ENCODE measurements at regions not wholly inside any gene's neighbourhood (a gene's known extent, or its start where the extent isn't known, plus 50 kb on each side); places are given as distances from the start of the nearest gene placed in this dataset.

DNA sequence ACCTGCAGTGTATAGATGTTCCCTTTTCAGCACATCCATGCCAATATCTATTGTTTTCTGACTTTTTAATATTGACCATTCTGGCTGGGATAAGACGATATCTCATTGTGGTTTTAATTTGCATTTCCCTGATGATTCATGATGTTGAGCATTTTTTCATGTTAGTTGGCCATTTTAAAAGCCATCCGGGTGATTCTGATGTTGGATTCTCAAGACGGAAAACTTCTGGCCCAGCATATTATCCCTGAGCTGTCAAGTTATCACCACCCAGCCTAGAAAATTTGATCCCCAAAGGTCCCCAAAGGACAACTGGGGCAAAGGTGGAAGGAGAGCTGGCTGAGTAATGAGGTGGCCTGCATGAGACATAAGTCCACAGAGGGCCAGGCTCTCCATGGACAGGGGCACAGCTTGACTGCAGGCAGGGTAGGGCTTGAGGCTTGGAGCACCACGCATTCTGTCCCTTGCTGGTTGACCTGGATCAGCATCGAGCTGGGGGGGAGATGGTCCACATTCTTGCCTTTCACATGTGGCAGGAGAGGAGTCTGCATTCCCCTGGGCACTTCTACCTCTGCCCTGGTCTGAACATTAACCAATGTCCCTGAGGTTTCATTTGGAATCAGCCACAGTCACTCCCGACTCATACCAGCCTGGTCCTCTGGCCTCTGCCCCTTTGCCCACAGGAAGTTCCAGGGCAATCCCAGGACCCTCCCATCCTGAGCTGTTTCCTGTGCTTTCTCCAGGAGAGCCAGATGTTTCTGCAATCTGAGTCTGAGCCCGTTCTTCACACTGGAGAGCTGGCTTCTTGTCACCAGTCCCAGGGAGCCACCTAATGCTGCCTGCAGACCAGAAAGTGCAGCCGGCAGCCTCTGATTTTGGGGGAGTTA, 69.2 kb downstream of the ISG20 start:
- H3K9me3 ChIP-seq = no peaks in the 10 kb centered on the region
- H3K27ac ChIP-seq = no peak overlapping the region
- peaks cover 5% of the 10 kb centered on the region for H3K27me3 ChIP-seq
- TF ChIP-seq EP300 (IDR thresholded peaks at IDR 0.05) = no peak
- TF ChIP-seq POLR2A (IDR thresholded peaks at IDR 0.05) = no peak
- no peak for TF ChIP-seq POLR2AphosphoS5 (IDR thresholded peaks at IDR 0.05)
- TF ChIP-seq, protein P1, sequence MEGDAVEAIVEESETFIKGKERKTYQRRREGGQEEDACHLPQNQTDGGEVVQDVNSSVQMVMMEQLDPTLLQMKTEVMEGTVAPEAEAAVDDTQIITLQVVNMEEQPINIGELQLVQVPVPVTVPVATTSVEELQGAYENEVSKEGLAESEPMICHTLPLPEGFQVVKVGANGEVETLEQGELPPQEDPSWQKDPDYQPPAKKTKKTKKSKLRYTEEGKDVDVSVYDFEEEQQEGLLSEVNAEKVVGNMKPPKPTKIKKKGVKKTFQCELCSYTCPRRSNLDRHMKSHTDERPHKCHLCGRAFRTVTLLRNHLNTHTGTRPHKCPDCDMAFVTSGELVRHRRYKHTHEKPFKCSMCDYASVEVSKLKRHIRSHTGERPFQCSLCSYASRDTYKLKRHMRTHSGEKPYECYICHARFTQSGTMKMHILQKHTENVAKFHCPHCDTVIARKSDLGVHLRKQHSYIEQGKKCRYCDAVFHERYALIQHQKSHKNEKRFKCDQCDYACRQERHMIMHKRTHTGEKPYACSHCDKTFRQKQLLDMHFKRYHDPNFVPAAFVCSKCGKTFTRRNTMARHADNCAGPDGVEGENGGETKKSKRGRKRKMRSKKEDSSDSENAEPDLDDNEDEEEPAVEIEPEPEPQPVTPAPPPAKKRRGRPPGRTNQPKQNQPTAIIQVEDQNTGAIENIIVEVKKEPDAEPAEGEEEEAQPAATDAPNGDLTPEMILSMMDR (IDR thresholded peaks at IDR 0.05) = no peak
- no peaks in the 10 kb centered on the region for H3K36me3 ChIP-seq
- WGBS = 58% methylated on average over 8 of the region's 8 CpGs
- peaks cover 10% of the 10 kb centered on the region for H3K4me1 ChIP-seq
- peak in 1 of 2 donors; percentile 44 for DNase-seq (ENCODE audit: low spot score in 2 of 2)
- H3K4me3 ChIP-seq = no peak overlapping the region

DNA sequence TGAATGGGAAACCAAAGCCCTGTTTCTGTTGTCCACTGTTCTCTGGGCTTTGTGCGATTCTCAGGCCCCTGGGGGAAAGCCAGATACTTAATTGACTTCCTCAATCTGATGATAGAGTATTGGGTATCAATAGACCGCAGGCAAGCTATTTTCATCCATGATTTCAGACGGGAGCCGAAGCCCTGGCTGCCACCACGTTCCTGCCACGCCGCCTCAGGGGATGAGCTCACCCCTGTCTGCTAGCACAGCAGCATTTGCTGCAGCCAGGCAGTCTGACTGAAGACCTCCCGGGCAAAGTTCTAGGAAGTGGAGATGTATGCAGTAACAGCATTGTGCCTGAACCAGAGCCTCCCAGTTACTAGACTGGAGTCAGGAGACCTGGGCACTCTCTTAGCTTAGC, 69.8 kb downstream of the ISG20 start:
- H3K27ac ChIP-seq = no peak overlapping the region
- H3K9me3 ChIP-seq = no peaks in the 10 kb centered on the region
- peaks cover 10% of the 10 kb centered on the region for H3K4me1 ChIP-seq
- no peak overlapping the region for H3K4me3 ChIP-seq
- WGBS = 72% methylated on average over 4 of the region's 8 CpGs
- TF ChIP-seq EP300 (IDR thresholded peaks at IDR 0.05) = no peak
- DNase-seq (ENCODE audit: low spot score in 2 of 2) = no peak
- H3K27me3 ChIP-seq = peaks cover 5% of the 10 kb centered on the region
- no peaks in the 10 kb centered on the region for H3K36me3 ChIP-seq

DNA sequence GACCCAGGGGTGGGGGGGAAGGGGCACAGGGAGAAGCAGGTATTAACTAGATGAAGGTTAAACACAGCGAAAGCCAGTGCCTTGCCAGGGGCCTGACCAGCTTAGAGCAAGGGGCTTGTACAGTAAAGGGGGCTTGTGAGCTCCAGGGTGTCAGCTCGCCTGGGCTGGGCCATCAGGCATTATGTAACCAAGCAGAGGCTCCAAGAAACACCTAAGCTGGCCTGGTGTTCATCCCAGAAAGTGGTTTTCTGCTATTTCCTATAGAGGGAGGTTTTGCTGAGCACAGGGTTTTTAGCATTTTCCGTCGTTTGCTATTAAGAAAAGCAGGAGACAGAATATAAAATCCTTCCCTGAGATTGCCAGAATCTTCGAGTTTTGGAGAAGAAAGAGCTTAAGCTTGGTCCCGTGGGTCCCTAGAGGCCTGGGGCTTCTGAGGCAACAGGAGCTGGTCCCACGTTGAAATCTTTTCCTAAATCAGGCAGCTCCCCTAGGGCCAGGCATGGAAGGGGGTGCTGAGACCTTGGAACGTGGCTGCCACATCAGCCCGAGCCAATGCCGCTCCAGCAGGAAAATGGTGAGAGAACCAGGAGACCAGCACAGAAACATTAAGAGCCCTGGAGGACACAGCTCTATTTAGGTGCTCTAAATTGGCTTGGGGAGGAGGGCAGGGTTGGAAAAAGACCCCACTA, 71.4 kb downstream of the ISG20 start:
- 73% methylated on average over 10 of the region's 10 CpGs for WGBS
- peaks cover 11% of the 10 kb centered on the region for H3K27me3 ChIP-seq
- peak in 1 of 2 donors; percentile 44 for DNase-seq (ENCODE audit: low spot score in 2 of 2)

DNA sequence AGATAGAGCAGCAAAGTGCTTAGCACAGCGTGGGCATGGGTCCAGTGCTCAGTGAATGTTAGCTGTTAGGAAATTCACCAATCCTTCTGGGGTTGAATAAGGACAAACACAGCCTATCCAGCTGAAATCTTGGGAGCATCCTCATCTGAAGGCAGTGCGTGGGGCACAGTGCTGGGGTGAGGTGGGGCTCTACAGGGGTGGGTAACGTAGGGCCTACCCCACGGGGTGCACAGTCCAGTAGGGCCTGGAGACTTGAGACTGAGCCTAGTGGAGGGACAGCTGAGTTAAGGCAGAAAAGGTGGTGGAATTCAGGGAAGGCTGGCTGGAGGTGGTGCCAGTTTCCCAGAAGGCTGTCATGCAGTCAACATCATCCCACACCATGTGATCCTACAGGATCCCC, 73.0 kb downstream of the ISG20 start:
- TF ChIP-seq, protein P1 (IDR thresholded peaks at IDR 0.05) = no peak
- TF ChIP-seq POLR2AphosphoS5 (IDR thresholded peaks at IDR 0.05) (no peak), EP300 (IDR thresholded peaks at IDR 0.05) (no peak), POLR2A (IDR thresholded peaks at IDR 0.05) (no peak)
- Histone ChIP-seq H3K27me3 (peaks cover 9% of the 10 kb centered on the region), H3K27ac (no peak overlapping the region), H3K4me3 (no peak overlapping the region), H3K9me3 (no peaks in the 10 kb centered on the region), H3K4me1 (no peaks in the 10 kb centered on the region), H3K36me3 (no peaks in the 10 kb centered on the region)
- WGBS = 67% methylated on average over 4 of the region's 4 CpGs
- peak in 1 of 2 donors; percentile 48 for DNase-seq (ENCODE audit: low spot score in 2 of 2)

More for the DNA sequence above, 71.4 kb downstream of the ISG20 start:
- peaks cover 6% of the 10 kb centered on the region for H3K4me1 ChIP-seq
- TF ChIP-seq, protein P1 (IDR thresholded peaks at IDR 0.05) = no peak
- TF ChIP-seq POLR2A (IDR thresholded peaks at IDR 0.05) = no peak
- TF ChIP-seq EP300 (IDR thresholded peaks at IDR 0.05) = no peak
- no peak for TF ChIP-seq POLR2AphosphoS5 (IDR thresholded peaks at IDR 0.05)
- H3K4me3 ChIP-seq = no peak overlapping the region
- H3K9me3 ChIP-seq = no peaks in the 10 kb centered on the region
- no peak overlapping the region for H3K27ac ChIP-seq
- no peaks in the 10 kb centered on the region for H3K36me3 ChIP-seq

DNA sequence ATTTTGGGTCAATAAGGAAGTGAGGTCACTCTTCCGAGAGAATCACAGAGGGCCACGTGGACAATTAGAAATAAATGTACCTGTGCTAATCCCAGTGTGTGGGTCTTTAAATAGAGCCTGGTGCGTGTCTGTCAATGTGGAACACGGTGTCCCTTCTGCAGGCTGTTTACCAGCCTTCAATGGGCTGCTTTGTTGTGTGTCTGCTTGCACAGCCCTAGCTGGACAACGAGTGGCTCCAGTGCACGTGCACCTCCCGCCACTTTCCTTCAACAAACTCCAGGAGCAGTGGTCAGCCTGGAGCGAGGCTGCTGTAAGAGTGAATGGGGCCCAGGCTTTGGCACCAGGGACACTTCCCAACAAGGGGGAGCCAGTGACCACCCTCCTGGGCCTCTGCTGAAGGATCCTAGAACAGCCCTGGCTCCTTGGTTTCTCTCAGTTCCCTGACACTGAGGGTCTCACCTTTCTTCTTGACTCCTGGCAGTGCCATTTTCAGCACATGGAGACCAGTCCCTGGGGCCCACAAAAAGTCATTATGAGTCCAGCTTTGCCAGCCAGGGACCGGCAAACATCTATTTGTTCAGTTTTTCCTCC, 76.1 kb downstream of the ISG20 start:
- H3K4me3 ChIP-seq = no peak overlapping the region
- no peaks in the 10 kb centered on the region for H3K9me3 ChIP-seq
- no peaks in the 10 kb centered on the region for H3K4me1 ChIP-seq
- no peak overlapping the region for H3K27ac ChIP-seq
- 80% methylated on average over 9 of the region's 9 CpGs for WGBS
- no peak for TF ChIP-seq POLR2A (IDR thresholded peaks at IDR 0.05)
- TF ChIP-seq EP300 (IDR thresholded peaks at IDR 0.05) = no peak
- TF ChIP-seq, protein P1 (IDR thresholded peaks at IDR 0.05) = no peak
- no peak for TF ChIP-seq POLR2AphosphoS5 (IDR thresholded peaks at IDR 0.05)
- no peaks in the 10 kb centered on the region for H3K36me3 ChIP-seq
- H3K27me3 ChIP-seq = peaks cover 19% of the 10 kb centered on the region
- DNase-seq (ENCODE audit: low spot score in 2 of 2) = peak in 1 of 2 donors; percentile 53

Measured in suprapubic skin (tissue), 4 donors.